Peyer's patch (tissue), 4 donors: ENCODE measurements at regions not wholly inside any gene's neighbourhood (a gene's known extent, or its start where the extent isn't known, plus 50 kb on each side); places are given as distances from the start of the nearest gene placed in this dataset.
A peak's percentile ranks its signal among the peaks of the same experiment; 100 is the strongest.

Source experiments
- DNase-seq, 3 donors: peaks; one replicate each; pipeline ENCODE4 v3.0.0-alpha.2; 2017 to 2019
- H3K27ac ChIP-seq, 4 donors: fragments of 200-600 bp; sonication (generic); one replicate each; pipeline ENCODE4 v1.5.1; 2016 to 2019
- H3K27me3 ChIP-seq, 2 donors: fragments of 200-600 bp; sonication (generic); one replicate each; pipeline ENCODE4 v1.5.1; 2019
- H3K36me3 ChIP-seq, 3 donors: fragments of 200-600 bp; sonication (generic); one replicate each; pipeline ENCODE4 v1.5.1; 2016 to 2019
- H3K4me1 ChIP-seq, 4 donors: fragments of 200-600 bp; sonication (generic); one replicate each; pipeline ENCODE4 v1.5.1; 2016 to 2019
- H3K4me3 ChIP-seq, 4 donors: fragments of 200-600 bp; sonication (generic); 1 replicate in 3 of 4; 2 replicates in 1 of 4; pipeline ENCODE4 v1.5.1; 2016 to 2019; ENCODE audit warnings: mild to moderate bottlenecking in 1 of 4
- H3K9me3 ChIP-seq, 4 donors: fragments of 200-600 bp; sonication (generic); one replicate each; pipeline ENCODE4 v1.5.1; 2016 to 2019; ENCODE audit warnings: mild to moderate bottlenecking in 1 of 4
- CTCF ChIP-seq, 6 experiments: fragments of 450-650 bp in 4 of 6; fragments of 200-600 bp in 2 of 6; sonication (generic) in 1 of 6; IDR thresholded peaks; one replicate each; pipeline ENCODE4 v1.5.1; 2017 to 2019; ENCODE audit warnings: antibody characterized with exemption in 6 of 6, mild to moderate bottlenecking in 3 of 6, moderate library complexity in 1 of 6
- POLR2A ChIP-seq, 2 donors: fragments of 450-650 bp; IDR thresholded peaks; one replicate each; pipeline ENCODE4 v1.5.1; 2017; ENCODE audit warnings: antibody characterized with exemption in 2 of 2, mild to moderate bottlenecking in 2 of 2, moderate library complexity in 2 of 2

- Histone ChIP-seq H3K9me3 (no peaks in the 10 kb centered on the region), H3K4me3 (no peak overlapping the region), H3K27me3 (no peaks in the 10 kb centered on the region), H3K27ac (no peak overlapping the region), H3K4me1 (no peaks in the 10 kb centered on the region), H3K36me3 (no peaks in the 10 kb centered on the region)
- TF ChIP-seq CTCF (IDR thresholded peaks at IDR 0.05) (peak in 4 of 6 experiments; percentile 17 to 36 (median 28)), POLR2A (IDR thresholded peaks at IDR 0.05) (no peak)
- DNase-seq = no peak
Measured at GRCh38 chrX:138128027-138128671, 562.2 kb downstream of the ZIC3 start.

GRCh38 chrX:138150709-138151108 lies 560.8 kb downstream of the FGF13 start:
- Histone ChIP-seq H3K9me3 (no peaks in the 10 kb centered on the region), H3K4me1 (no peaks in the 10 kb centered on the region), H3K4me3 (no peak overlapping the region), H3K36me3 (no peaks in the 10 kb centered on the region), H3K27ac (no peak overlapping the region), H3K27me3 (no peaks in the 10 kb centered on the region)
- TF ChIP-seq POLR2A (IDR thresholded peaks at IDR 0.05) = no peak
- no peak for TF ChIP-seq CTCF (IDR thresholded peaks at IDR 0.05)
- no peak for DNase-seq

GRCh38 chrX:138157850-138158249 lies 553.7 kb downstream of the FGF13 start:
- H3K4me1 ChIP-seq = no peaks in the 10 kb centered on the region
- TF ChIP-seq POLR2A (IDR thresholded peaks at IDR 0.05) (no peak), CTCF (IDR thresholded peaks at IDR 0.05) (no peak)
- no peak overlapping the region for H3K4me3 ChIP-seq
- H3K36me3 ChIP-seq = no peaks in the 10 kb centered on the region
- H3K27ac ChIP-seq = no peak overlapping the region
- DNase-seq = no peak
- H3K9me3 ChIP-seq = no peaks in the 10 kb centered on the region
- H3K27me3 ChIP-seq = no peaks in the 10 kb centered on the region

GRCh38 chrX:138191998-138192397 lies 519.5 kb downstream of the FGF13 start:
- H3K36me3 ChIP-seq = no peaks in the 10 kb centered on the region
- no peak for TF ChIP-seq POLR2A (IDR thresholded peaks at IDR 0.05)
- no peak for TF ChIP-seq CTCF (IDR thresholded peaks at IDR 0.05)
- H3K27ac ChIP-seq = no peak overlapping the region
- H3K27me3 ChIP-seq = no peaks in the 10 kb centered on the region
- no peak overlapping the region for H3K4me3 ChIP-seq
- no peaks in the 10 kb centered on the region for H3K9me3 ChIP-seq
- no peaks in the 10 kb centered on the region for H3K4me1 ChIP-seq
- no peak for DNase-seq

GRCh38 chrX:138229718-138230117 lies 481.8 kb downstream of the FGF13 start:
- no peak for TF ChIP-seq CTCF (IDR thresholded peaks at IDR 0.05)
- TF ChIP-seq POLR2A (IDR thresholded peaks at IDR 0.05) = no peak

GRCh38 chrX:138240266-138240665 lies 471.3 kb downstream of the FGF13 start:
- Histone ChIP-seq H3K27me3 (no peaks in the 10 kb centered on the region), H3K4me3 (no peak overlapping the region), H3K36me3 (no peaks in the 10 kb centered on the region), H3K27ac (no peak overlapping the region), H3K4me1 (no peaks in the 10 kb centered on the region), H3K9me3 (no peaks in the 10 kb centered on the region)
- TF ChIP-seq POLR2A (IDR thresholded peaks at IDR 0.05) (no peak), CTCF (IDR thresholded peaks at IDR 0.05) (no peak)
- DNase-seq = no peak

More at GRCh38 chrX:138229718-138230117, 481.8 kb downstream of the FGF13 start:
- no peaks in the 10 kb centered on the region for H3K9me3 ChIP-seq
- H3K36me3 ChIP-seq = no peaks in the 10 kb centered on the region
- no peak for DNase-seq
- no peaks in the 10 kb centered on the region for H3K4me1 ChIP-seq
- H3K27ac ChIP-seq = no peak overlapping the region
- H3K27me3 ChIP-seq = no peaks in the 10 kb centered on the region
- no peak overlapping the region for H3K4me3 ChIP-seq
